Right forelimb (tissue), 1 donor: ENCODE measurements at regions not wholly inside any gene's neighbourhood (a gene's known extent, or its start where the extent isn't known, plus 50 kb on each side); places are given as distances from the start of the nearest gene placed in this dataset.

Experiments
- DNase-seq: peaks from one replicate; pipeline ENCODE4 v3.0.0-alpha.2; 2018

DNA sequence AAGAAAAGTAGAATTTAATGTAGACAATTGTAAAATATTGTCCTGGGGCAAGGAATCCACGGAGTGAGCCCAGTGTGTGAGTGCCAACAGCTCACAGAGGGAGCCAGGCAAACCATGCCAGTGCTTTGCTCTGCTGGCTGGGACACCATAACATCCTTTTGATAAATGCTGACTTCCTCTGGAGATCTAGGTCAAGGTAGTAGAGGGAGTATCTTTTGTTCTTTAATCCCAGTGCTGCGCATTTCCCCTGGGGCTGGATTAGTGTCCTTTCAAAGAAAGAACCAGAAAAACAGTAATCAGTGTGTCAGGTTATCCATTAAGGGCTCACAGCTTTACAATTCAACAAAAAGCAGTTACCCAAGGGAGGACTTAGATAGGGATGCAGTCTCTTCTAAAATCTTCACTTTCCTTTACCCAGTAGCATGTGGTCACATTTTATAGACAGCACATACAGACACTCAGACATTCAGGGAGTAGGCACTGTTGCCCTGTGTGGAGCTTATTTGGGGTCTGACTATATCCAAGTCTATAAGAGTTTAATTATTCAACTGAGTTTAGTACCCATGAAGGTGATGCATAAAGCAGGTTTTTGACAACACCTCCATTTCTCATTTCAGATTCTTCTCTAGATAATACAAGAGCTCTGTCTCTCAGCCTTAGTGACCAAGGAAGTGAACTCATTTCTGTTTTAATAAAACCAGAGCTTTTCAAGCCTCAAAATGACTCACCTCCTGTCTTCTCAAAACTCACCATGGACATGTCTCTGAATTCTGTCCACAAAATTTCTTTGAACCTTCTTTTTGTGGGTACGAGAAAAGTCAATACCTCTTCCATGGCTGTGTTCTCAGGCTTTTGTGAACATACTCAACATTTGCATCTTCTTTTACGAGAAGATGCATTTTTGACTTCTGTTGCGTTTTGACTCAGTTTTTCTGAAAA is 215.3 kb downstream of the BRINP2 start:
- DNase-seq: no peak

- no peak for DNase-seq
These were observed 213.7 kb downstream of the BRINP2 start for GRCh38 chr1:177384461-177384860.

DNA sequence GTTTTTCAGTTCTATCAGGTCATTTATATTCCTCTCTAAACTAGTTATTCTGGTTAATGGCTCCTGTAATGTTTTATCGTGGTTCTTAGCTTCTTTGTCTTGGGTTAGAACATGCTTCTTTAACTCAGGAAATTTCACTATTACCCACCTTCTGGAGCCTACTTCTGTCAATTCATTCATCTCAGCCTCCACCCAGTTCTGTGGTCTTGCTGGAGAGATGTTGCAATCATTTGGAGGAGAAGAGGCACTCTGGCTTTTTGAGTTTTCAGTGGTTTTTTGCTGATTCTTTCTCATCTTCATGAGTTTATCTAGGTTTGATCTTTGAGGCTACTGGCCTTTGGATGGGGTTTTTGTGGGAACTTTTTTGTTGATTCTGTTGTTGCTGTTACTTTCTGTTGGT is 213.0 kb downstream of the BRINP2 start:
- DNase-seq: no peak

- no peak for DNase-seq
These were observed 207.1 kb downstream of the BRINP2 start for GRCh38 chr1:177377866-177378265.

- no peak for DNase-seq
These were observed 197.5 kb downstream of the BRINP2 start for GRCh38 chr1:177368255-177368654.

DNA sequence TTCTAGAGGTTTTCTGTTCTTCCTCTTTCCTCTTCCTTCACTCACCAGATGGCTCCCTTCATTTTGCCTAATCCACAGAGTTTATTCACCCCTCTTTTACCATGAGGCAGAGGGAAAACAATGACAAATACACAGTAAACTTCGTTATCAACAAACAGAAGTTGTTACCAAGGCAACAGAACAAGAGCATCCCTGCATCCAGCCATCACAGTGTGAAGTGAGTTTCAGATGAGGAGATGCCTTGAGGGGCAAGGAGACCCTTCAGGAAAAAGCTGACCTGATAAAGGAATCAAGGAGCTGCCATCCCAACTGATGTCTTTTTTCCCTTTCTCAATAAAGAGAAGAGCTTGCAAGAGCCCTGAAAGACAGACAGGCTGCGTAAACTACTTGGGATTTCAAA is 195.3 kb downstream of the BRINP2 start:
- DNase-seq: no peak

GRCh38 chr1:177360791-177361190 is 190.0 kb downstream of the BRINP2 start:
- DNase-seq: no peak

DNA sequence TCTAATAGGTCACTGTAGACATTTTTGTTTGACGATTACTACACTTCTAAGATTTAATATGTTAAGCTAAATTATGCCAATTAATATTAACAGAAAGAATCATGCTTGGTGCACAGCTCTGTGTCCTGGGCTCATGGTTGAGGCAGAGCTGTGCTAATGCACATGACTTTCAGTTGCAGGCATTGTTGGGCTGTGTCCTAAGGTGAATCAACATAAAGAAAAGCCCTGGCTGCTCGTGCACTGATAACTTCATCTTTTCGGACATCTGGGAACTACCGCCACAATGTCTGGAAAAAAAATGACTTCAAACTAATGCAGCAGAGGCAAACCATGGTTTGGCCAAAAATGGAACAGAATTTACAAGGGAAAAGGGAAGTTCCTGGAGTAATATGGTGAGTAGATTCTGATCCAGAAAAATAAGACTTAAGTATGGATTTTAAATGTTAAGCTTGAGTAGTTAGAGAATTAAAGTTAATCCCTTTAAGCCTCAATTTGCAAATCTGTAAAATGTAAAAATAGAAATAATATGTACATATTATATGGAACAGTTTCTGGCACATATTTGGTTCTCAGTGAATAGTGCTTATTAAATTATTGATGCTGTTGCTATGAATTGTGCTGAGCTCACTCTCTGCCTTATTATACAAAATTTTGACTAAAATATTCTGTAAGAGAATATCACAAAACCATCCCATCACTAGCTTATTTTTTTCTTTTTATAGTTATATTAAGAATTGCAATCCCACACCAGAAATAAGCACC is 186.1 kb downstream of the BRINP2 start:
- no peak for DNase-seq

GRCh38 chr1:177355575-177355974 is 184.8 kb downstream of the BRINP2 start:
- DNase-seq: no peak

DNA sequence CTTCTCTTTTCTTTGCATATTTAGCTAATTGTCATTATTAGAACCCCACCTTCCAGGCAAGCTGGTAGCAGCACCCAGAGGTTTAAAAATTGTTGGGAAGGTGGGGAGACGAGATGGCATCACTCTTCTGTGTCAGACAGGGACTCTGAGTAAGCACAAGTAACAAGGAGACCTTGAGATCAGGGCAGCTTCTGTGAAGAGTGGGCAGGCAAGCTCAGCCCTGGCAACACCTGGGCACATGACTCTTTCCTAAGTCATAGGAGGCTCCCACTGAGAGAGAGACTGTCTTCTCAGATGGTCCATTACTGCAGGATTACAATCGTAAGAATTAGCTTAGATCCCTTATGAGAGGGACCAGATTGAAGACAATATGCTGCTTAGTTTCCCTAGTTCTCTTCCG is 183.5 kb downstream of the BRINP2 start:
- no peak for DNase-seq

- DNase-seq: no peak
These were observed 180.8 kb downstream of the BRINP2 start for GRCh38 chr1:177351361-177352108.

DNA sequence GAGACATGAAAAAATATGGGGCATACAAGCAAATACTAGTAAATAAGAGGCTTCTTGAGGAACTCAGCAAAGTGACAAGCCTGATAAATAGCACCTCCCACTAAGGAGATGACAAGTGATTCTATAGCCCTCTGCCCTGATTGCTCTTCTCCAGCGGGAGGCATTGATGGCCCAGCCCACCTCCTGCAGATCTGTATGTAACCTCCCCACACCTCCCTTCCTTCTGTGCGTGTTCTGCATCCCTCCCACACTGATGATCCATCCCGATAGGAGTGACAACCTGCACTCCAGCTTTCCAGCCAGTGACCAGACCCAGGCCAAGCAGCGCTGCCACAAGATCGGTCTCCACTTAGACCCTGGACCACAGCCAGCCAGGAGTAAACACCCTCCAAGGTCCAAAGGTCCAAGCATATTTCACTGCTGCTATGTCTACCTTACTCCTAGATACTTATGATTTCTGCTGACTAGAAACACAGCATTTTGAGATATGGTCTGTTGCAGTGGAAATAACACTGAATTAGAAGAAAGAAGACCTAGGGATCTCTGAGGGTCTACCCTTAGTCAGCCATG is 176.1 kb downstream of the BRINP2 start:
- DNase-seq: no peak

DNA sequence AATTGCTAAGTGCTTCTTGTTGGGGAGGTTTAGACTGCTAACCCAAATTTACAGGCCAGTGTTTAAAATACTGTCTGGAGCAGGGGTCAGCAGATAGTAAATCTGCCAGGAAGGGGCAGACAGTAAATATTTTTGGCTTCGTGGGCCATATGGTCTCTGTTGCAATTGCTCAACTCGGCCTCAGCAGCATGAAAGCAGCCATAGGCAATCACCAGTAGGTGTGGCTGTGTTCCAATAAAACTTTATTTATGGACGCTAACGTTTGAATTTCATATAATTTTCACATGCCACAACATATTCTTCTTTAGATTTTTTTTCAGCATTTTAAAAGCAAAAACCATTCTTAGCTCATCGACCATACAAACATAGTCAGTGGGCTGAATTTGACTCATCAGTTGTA is 172.7 kb downstream of the BRINP2 start:
- no peak for DNase-seq

GRCh38 chr1:177341773-177342172 is 171.0 kb downstream of the BRINP2 start:
- DNase-seq: no peak

DNA sequence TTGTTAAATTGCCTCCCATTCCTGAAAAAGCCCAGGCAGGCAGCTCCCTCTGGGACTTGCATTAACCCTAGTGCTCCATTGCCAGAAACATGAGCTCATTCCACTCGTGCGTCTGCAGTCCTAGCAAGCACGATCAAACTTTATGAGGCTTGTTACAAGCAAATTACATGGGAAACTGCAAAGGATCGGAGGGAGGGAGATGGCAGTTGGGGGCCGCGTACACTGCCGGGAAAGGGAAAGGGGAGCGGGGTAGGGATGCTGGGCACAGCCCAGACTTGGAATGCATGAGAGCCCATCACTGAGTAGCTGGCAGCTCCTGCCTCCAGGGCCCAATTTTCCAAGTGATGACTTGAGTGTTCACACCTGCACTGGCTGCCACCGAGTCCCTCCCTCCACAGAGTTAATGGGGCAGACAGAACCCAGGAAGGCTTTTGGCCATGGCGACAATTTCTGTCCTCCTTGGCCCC is 169.9 kb downstream of the BRINP2 start:
- DNase-seq: no peak

DNA sequence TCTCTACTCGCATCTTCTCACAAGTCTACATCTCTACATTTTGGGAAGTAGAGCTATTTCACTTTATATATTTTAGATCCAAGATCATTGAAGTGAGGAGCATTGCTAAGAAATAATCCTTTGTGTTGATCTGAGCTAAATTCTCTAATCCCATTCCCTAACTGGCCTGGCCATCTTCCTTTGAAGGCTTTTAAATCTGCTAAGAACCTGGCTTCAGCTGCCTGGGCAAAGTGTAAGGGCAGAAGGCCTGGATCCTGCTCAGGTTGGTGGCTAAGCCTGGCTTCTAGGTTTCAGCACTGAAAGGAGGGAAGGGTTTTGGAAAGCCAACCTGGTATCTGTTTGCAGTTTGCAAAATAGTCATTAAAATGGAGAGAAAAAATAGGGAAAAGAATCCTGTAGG is 167.6 kb downstream of the BRINP2 start:
- no peak for DNase-seq

DNA sequence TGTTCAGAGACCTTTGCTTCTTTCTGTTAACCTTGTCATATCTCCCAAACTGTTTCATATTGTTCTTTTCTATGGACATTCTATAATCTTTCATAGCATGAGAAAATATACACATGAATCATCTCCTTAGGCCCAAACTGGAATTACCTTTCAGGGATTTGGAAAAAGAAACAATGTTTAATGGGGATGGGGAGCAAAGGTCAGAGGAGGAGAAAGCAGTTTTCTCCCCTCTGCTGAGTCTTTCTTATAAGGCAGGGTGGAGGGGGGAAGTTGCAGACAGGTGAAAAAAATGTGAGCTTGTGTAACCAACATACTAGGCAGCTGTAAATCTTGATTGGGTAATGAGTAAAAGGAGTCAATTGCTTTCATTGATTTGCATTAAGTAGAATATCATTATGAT is 164.1 kb downstream of the BRINP2 start:
- no peak for DNase-seq

DNA sequence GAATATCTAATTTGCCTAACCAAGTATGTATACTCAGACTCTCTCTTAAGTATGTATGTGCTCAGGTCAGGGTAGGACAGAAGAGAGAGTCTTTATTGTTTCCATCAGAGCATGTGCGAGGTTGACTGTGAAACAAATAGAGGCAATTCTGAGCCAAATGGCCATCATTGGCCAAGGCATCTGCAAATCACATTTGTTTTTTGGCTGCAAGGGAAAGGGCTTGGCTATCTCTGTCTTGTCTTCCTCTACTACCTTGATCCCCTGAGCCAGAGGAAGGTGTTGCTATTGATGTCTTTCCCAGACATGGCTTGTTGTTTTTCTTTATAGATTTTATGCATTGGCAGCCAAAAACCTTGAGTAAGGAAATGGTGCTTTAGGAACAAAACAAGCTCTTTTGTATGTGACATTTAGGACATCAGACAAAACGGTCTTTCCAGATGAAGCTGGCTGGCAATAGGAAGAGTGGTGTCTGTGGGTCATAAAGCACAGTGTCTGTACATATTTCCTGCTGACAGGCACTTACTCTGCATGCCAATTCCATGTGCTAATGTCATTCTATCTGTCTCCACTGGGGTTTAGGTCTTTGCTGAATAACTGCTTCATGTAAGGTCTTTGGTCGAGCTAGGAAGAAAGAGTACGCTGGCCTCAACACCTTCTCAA is 163.3 kb downstream of the BRINP2 start:
- DNase-seq: peak; percentile 56
